Heart left ventricle (tissue), 16 donors: ENCODE measurements at regions not wholly inside any gene's neighbourhood (a gene's known extent, or its start where the extent isn't known, plus 50 kb on each side); places are given as distances from the start of the nearest gene placed in this dataset.
A peak's percentile ranks its signal among the peaks of the same experiment; 100 is the strongest.

Source experiments
- ATAC-seq, 4 donors: fragments of 200-7000 bp; cut with Tn5 transposase; one replicate each; pipeline ENCODE4 v1.9.1; 2020 to 2022; ENCODE audit warnings: moderate library complexity in 4 of 4, mild to moderate bottlenecking in 3 of 4, moderate number of reproducible peaks in 1 of 4
- DNase-seq, 5 donors: peaks; one replicate each; pipeline ENCODE4 v3.0.0-alpha.2; 2020
- H3K27ac ChIP-seq, 12 donors: fragments of 200-600 bp; sonication (generic) in 4 of 12; one replicate each; pipeline versions ENCODE4 v1.5.0 to v1.8.0; 2016 to 2022; ENCODE audit warnings: mild to moderate bottlenecking in 2 of 12
- H3K27me3 ChIP-seq, 9 donors: fragments of 200-600 bp; sonication (generic) in 2 of 9; one replicate each; pipeline versions ENCODE4 v1.5.1 to v1.8.0; 2016 to 2022; ENCODE audit warnings: mild to moderate bottlenecking in 3 of 9
- H3K36me3 ChIP-seq, 9 donors: fragments of 200-600 bp; sonication (generic) in 2 of 9; one replicate each; pipeline versions ENCODE4 v1.5.0 to v1.8.0; 2018 to 2022; ENCODE audit warnings: mild to moderate bottlenecking in 2 of 9
- H3K4me1 ChIP-seq, 12 donors: fragments of 200-600 bp; sonication (generic) in 4 of 12; one replicate each; pipeline versions ENCODE4 v1.5.0 to v1.8.0; 2016 to 2022; ENCODE audit warnings: mild to moderate bottlenecking in 3 of 12
- H3K4me3 ChIP-seq, 12 donors: fragments of 200-600 bp; sonication (generic) in 4 of 12; one replicate each; pipeline versions ENCODE4 v1.5.0 to v1.8.0; 2017 to 2022; ENCODE audit warnings: mild to moderate bottlenecking in 9 of 12, moderate library complexity in 4 of 12
- H3K9me3 ChIP-seq, 12 donors: fragments of 200-600 bp; sonication (generic) in 4 of 12; one replicate each; pipeline versions ENCODE4 v1.5.0 to v1.8.0; 2016 to 2022; ENCODE audit warnings: mild to moderate bottlenecking in 1 of 12
- CTCF ChIP-seq, 12 donors: fragments of 200-600 bp; sonication (generic) in 4 of 12; IDR thresholded peaks; one replicate each; pipeline versions ENCODE4 v1.5.0 to v1.8.0; 2018 to 2022; ENCODE audit warnings: antibody characterized with exemption in 12 of 12, mild to moderate bottlenecking in 5 of 12
- POLR2A ChIP-seq, 2 donors: fragments of 450-650 bp; IDR thresholded peaks; one replicate each; pipeline ENCODE4 v1.6.1; 2017; ENCODE audit warnings: antibody characterized with exemption in 2 of 2, mild to moderate bottlenecking in 2 of 2, moderate library complexity in 2 of 2
- WGBS, 4 donors: extraction: QIAGEN DNeasy Blood & Tissue Kit in 2 of 4; methylation state at CpG; one replicate each; pipeline versions ENCODE4 v1.1.5 to v1.1.7; 2013 to 2018; 5-methylcytosine and 5-hydroxymethylcytosine counted together
- intact Hi-C, 10 donors: fragments of 100-400 bp; cut with DNase I; formaldehyde crosslinking; loops; one replicate each; pipeline versions ENCODE4 v1.11.1 to v1.14.2; 2022
- donor health status: ischemic (EF 13 %, LVEDD 7.1; RV severe dilation, severe dysfunction).
- donor health status: healthy with polysubstance abuse.
- donor health status: DM: no; HTN: yes; CAD: no.
- donor health status: DM: no; HTN: no; CAD: no.
- donor health status: ischemic (EF 25% LVEDD 6.9; RV normal size, moderate dysfunction).
- donor health status: ischemic (EF 25% LVEDD 5.7; RV mildly dilated, moderate dysfunction).
- donor health status: healthy.
- donor health status: DM: yes; HTN: yes; CAD: no.
- donor health status: ischemic (EF 35%, LVEDD 5.7; RV mildly dilated, moderate dysfunction).
- donor health status: nonischemic (EF 11% LVEDD 7.7; RV severe dilation, severe dysfunction).
- donor health status: DM: yes; HTN: yes; CAD: no.
- donor health status: PGD.
- donor health status: ischemic (EF 29% LVEDD 5.4; RV normal size, mild dysfunction).
- donor health status: nonischemic (EF 23%, LVEDD 6.1; RV moderate dilation, normal function).

- intact Hi-C loops = no loop called here
- 76 to 83% (median 80%) methylated on average over 2 of the region's 2 CpGs for WGBS, 4 donors
Measured at GRCh38 chr12:61985830-61986229, 274.4 kb upstream of the USP15 start.

GRCh38 chr12:61987173-61987572, 273.0 kb upstream of the USP15 start:
- no peaks in the 10 kb centered on the region for H3K4me1 ChIP-seq
- intact Hi-C loops = no loop called here
- H3K27ac ChIP-seq = no peak overlapping the region
- DNase-seq (no peak), ATAC-seq (no peak)
- no peaks in the 10 kb centered on the region for H3K27me3 ChIP-seq
- H3K36me3 ChIP-seq = no peaks in the 10 kb centered on the region
- TF ChIP-seq CTCF (IDR thresholded peaks at IDR 0.05) (no peak), POLR2A (IDR thresholded peaks at IDR 0.05) (no peak)
- H3K9me3 ChIP-seq = no peaks in the 10 kb centered on the region
- 62 to 84% (median 74%) methylated on average over 2 of the region's 2 CpGs for WGBS, 4 donors
- H3K4me3 ChIP-seq = no peak overlapping the region

More at GRCh38 chr12:61985830-61986229, 274.4 kb upstream of the USP15 start:
- Histone ChIP-seq H3K4me3 (no peak overlapping the region), H3K4me1 (no peaks in the 10 kb centered on the region), H3K36me3 (no peaks in the 10 kb centered on the region), H3K27ac (no peak overlapping the region), H3K9me3 (peaks cover 0 to 9% (median 0%) of the 10 kb centered on the region in 12 donors), H3K27me3 (no peaks in the 10 kb centered on the region)
- DNase-seq (no peak), ATAC-seq (no peak)
- TF ChIP-seq CTCF (IDR thresholded peaks at IDR 0.05) = no peak
- no peak for TF ChIP-seq POLR2A (IDR thresholded peaks at IDR 0.05)

GRCh38 chr12:61991661-61992060, 268.5 kb upstream of the USP15 start:
- H3K9me3 ChIP-seq = no peaks in the 10 kb centered on the region
- DNase-seq = no peak
- no peak overlapping the region for H3K27ac ChIP-seq
- H3K4me1 ChIP-seq = no peaks in the 10 kb centered on the region
- no peak for TF ChIP-seq POLR2A (IDR thresholded peaks at IDR 0.05)
- TF ChIP-seq CTCF (IDR thresholded peaks at IDR 0.05) = no peak
- 36 to 43% (median 39%) methylated on average over 3 of the region's 3 CpGs for WGBS, 4 donors
- no peak for ATAC-seq
- no peaks in the 10 kb centered on the region for H3K27me3 ChIP-seq
- no peak overlapping the region for H3K4me3 ChIP-seq
- H3K36me3 ChIP-seq = no peaks in the 10 kb centered on the region
- intact Hi-C loops = no loop called here

- peak in 3 of 4 donors; percentile 49 to 73 (median 54) for ATAC-seq
Measured at GRCh38 chr12:61993734-61994345, 266.4 kb upstream of the USP15 start.

More at GRCh38 chr12:61993734-61994345, 266.4 kb upstream of the USP15 start:
- Histone ChIP-seq H3K36me3 (no peaks in the 10 kb centered on the region), H3K27ac (no peak overlapping the region), H3K4me1 (no peaks in the 10 kb centered on the region), H3K9me3 (no peaks in the 10 kb centered on the region), H3K4me3 (no peak overlapping the region), H3K27me3 (no peaks in the 10 kb centered on the region)
- TF ChIP-seq POLR2A (IDR thresholded peaks at IDR 0.05) = no peak
- peak in 8 of 12 donors; percentile 20 to 52 (median 44) for TF ChIP-seq CTCF (IDR thresholded peaks at IDR 0.05)
- intact Hi-C loops = no loop called here
- no peak for DNase-seq
- 37 to 47% (median 44%) methylated on average over 2 of the region's 2 CpGs for WGBS, 4 donors
